CD4-positive, alpha-beta memory T cell (primary cell): ENCODE measurements at regions not wholly inside any gene's neighbourhood (a gene's known extent, or its start where the extent isn't known, plus 50 kb on each side); places are given as distances from the start of the nearest gene placed in this dataset.

Experiments
- CTCF ChIA-PET: fragments of 350-600 bp; sonication (Branson Sonifier 250); formaldehyde crosslinking; loops from one replicate; lab custom pipeline; 2021; ENCODE audit warnings: inconsistent platforms; ENCODE audit not compliant: partially characterized antibody; lab: Charles Lee
- POLR2A ChIA-PET: fragments of 350-600 bp; sonication (Branson Sonifier 250); formaldehyde crosslinking; loops from one replicate; lab custom pipeline; 2021; ENCODE audit not compliant: partially characterized antibody; lab: Charles Lee
- DNase-seq, 5 donors: peaks; one replicate each; pipeline versions ENCODE4 v3.0.0 to v3.0.0-alpha.2; 2020 to 2022; ENCODE audit warnings: mixed read lengths in 1 of 5
- H3K27ac ChIP-seq: one replicate; pipeline ENCODE4 v1.7.0; 2013; ENCODE audit warnings: low read depth, low read length
- H3K27me3 ChIP-seq: 2 replicates; pipeline ENCODE4 v1.7.0; 2013; ENCODE audit warnings: mild to moderate bottlenecking, low read length, moderate library complexity; ENCODE audit not compliant: insufficient read depth
- H3K36me3 ChIP-seq: 2 replicates; pipeline ENCODE4 v1.7.0; 2013; ENCODE audit warnings: mild to moderate bottlenecking, low read length, moderate library complexity; ENCODE audit not compliant: insufficient read depth
- H3K4me1 ChIP-seq: 2 replicates; pipeline ENCODE4 v1.7.0; 2013; ENCODE audit warnings: mild to moderate bottlenecking, low read length, moderate library complexity; ENCODE audit not compliant: insufficient read depth
- H3K4me3 ChIP-seq, 2 donors: one replicate each; pipeline ENCODE4 v1.7.0; 2013; ENCODE audit warnings: low read length in 2 of 2, mild to moderate bottlenecking in 1 of 2
- H3K9me3 ChIP-seq, 2 donors: one replicate each; pipeline ENCODE4 v1.7.0; 2013; ENCODE audit warnings: low read length in 2 of 2, control low read depth in 1 of 2; ENCODE audit not compliant: control insufficient read depth in 1 of 2
- H3K27ac Mint-ChIP-seq, 7 donors: one replicate each; pipeline ENCODE4 v1.8.0; 2020 to 2021; ENCODE audit warnings: mixed read lengths in 7 of 7, mild to moderate bottlenecking in 6 of 7, inconsistent platforms in 3 of 7, moderate library complexity in 3 of 7
- H3K27me3 Mint-ChIP-seq, 2 donors: one replicate each; pipeline ENCODE4 v1.8.0; 2020 to 2021; ENCODE audit warnings: mixed read lengths in 2 of 2
- H3K36me3 Mint-ChIP-seq, 2 donors: one replicate each; pipeline ENCODE4 v1.8.0; 2020 to 2021; ENCODE audit warnings: mixed read lengths in 2 of 2, inconsistent platforms in 1 of 2, mild to moderate bottlenecking in 1 of 2
- H3K4me1 Mint-ChIP-seq, 4 donors: one replicate each; pipeline ENCODE4 v1.8.0; 2020 to 2021; ENCODE audit warnings: mixed read lengths in 4 of 4, mild to moderate bottlenecking in 1 of 4
- H3K4me3 Mint-ChIP-seq, 8 donors: one replicate each; pipeline ENCODE4 v1.8.0; 2020 to 2021; ENCODE audit warnings: mixed read lengths in 8 of 8, mild to moderate bottlenecking in 7 of 8, moderate library complexity in 6 of 8, inconsistent platforms in 3 of 8
- H3K9me3 Mint-ChIP-seq, 8 donors: one replicate each; pipeline ENCODE4 v1.8.0; 2020 to 2021; ENCODE audit warnings: mixed read lengths in 8 of 8, mild to moderate bottlenecking in 5 of 8, inconsistent platforms in 3 of 8, moderate library complexity in 1 of 8
- intact Hi-C: fragments of 100-400 bp; cut with micrococcal nuclease; formaldehyde crosslinking; loops from one replicate; pipeline ENCODE4 v1.15.1; 2023

- intact Hi-C loops: no loop called here
- DNase-seq: no peak
- no peak overlapping the region for H3K4me3 ChIP-seq
- Mint-ChIP-seq H3K9me3 (peaks cover 0 to 2% (median 0%) of the 10 kb centered on the region in 8 donors), H3K27me3 (peaks cover 3 to 6% of the 10 kb centered on the region in 2 donors), H3K36me3 (no peaks in the 10 kb centered on the region), H3K4me3 (no peak overlapping the region), H3K4me1 (peaks cover 0 to 1% (median 0%) of the 10 kb centered on the region in 4 donors), H3K27ac (no peak overlapping the region)
- ChIA-PET POLR2A (no interaction called here), CTCF (no interaction called here)
- H3K27me3 ChIP-seq: no peaks in the 10 kb centered on the region
- H3K27ac ChIP-seq: no peak overlapping the region
- H3K4me1 ChIP-seq: no peaks in the 10 kb centered on the region
- no peaks in the 10 kb centered on the region for H3K9me3 ChIP-seq
- no peaks in the 10 kb centered on the region for H3K36me3 ChIP-seq
Measured at GRCh38 chr16:79868841-79869240, 268.3 kb upstream of the MAF start.

- ChIA-PET CTCF (no interaction called here), POLR2A (no interaction called here)
- H3K36me3 ChIP-seq: no peaks in the 10 kb centered on the region
- Mint-ChIP-seq H3K27me3 (peaks cover 3 to 6% of the 10 kb centered on the region in 2 donors), H3K36me3 (no peaks in the 10 kb centered on the region), H3K4me1 (peaks cover 0 to 1% (median 0%) of the 10 kb centered on the region in 4 donors), H3K9me3 (peaks cover 0 to 2% (median 0%) of the 10 kb centered on the region in 8 donors), H3K27ac (no peak overlapping the region), H3K4me3 (no peak overlapping the region)
- H3K9me3 ChIP-seq: no peaks in the 10 kb centered on the region
- no peaks in the 10 kb centered on the region for H3K4me1 ChIP-seq
- no peaks in the 10 kb centered on the region for H3K27me3 ChIP-seq
- intact Hi-C loops: no loop called here
- DNase-seq: no peak
- H3K27ac ChIP-seq: no peak overlapping the region
- no peak overlapping the region for H3K4me3 ChIP-seq
Measured at GRCh38 chr16:79867425-79867997, 267.0 kb upstream of the MAF start.

- Mint-ChIP-seq H3K9me3 (peaks cover 0 to 2% (median 0%) of the 10 kb centered on the region in 8 donors), H3K27me3 (peaks cover 3 to 7% of the 10 kb centered on the region in 2 donors), H3K4me3 (no peak overlapping the region), H3K27ac (peak overlapping the region in 1 of 7 donors; percentile 7), H3K4me1 (peaks cover 0 to 1% (median 0%) of the 10 kb centered on the region in 4 donors), H3K36me3 (no peaks in the 10 kb centered on the region)
- Histone ChIP-seq H3K36me3 (no peaks in the 10 kb centered on the region), H3K4me3 (no peak overlapping the region), H3K9me3 (no peaks in the 10 kb centered on the region), H3K4me1 (no peaks in the 10 kb centered on the region), H3K27me3 (no peaks in the 10 kb centered on the region), H3K27ac (no peak overlapping the region)
- CTCF ChIA-PET: no interaction called here
- POLR2A ChIA-PET: no interaction called here
- no peak for DNase-seq
- intact Hi-C loops: no loop called here
Measured at GRCh38 chr16:79865918-79866317, 265.4 kb upstream of the MAF start.

DNA sequence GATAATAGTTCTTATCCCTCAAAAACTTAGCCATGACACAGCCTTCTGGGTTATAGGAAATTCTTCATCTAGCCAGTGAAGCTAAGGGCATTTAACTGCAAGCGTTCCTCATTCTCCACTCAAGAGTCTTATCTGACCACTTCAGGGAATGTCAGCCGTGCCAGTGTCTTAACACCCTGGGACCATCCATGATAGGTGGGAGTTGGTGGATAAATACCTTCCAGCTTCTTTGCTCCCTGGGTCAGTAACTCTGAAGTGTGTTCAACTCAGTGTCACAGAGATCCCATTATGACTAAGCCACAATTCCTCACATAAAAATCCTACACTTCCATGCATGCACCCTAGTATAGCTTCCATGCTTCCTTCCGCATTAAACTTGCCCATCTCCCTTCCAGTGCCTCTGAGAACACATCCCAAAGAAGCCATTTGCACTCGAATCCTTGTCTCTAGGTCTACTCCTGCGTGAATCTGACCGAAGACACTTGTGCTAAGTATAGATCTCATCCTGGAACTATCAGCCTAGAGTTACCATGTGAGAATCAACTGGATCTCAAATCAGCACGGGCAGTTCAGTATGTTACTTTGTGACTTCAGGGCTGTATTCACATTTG, 264.3 kb upstream of the MAF start:
- Histone ChIP-seq H3K27ac (no peak overlapping the region), H3K27me3 (no peaks in the 10 kb centered on the region), H3K36me3 (no peaks in the 10 kb centered on the region), H3K4me1 (no peaks in the 10 kb centered on the region), H3K4me3 (no peak overlapping the region), H3K9me3 (no peaks in the 10 kb centered on the region)
- Mint-ChIP-seq H3K36me3 (no peaks in the 10 kb centered on the region), H3K27ac (no peak overlapping the region), H3K9me3 (peaks cover 0 to 2% (median 0%) of the 10 kb centered on the region in 8 donors), H3K4me3 (no peak overlapping the region), H3K4me1 (peaks cover 0 to 1% (median 0%) of the 10 kb centered on the region in 4 donors), H3K27me3 (peaks cover 6 to 7% of the 10 kb centered on the region in 2 donors)
- CTCF ChIA-PET: no interaction called here
- intact Hi-C loops: no loop called here
- no peak for DNase-seq
- POLR2A ChIA-PET: no interaction called here

DNA sequence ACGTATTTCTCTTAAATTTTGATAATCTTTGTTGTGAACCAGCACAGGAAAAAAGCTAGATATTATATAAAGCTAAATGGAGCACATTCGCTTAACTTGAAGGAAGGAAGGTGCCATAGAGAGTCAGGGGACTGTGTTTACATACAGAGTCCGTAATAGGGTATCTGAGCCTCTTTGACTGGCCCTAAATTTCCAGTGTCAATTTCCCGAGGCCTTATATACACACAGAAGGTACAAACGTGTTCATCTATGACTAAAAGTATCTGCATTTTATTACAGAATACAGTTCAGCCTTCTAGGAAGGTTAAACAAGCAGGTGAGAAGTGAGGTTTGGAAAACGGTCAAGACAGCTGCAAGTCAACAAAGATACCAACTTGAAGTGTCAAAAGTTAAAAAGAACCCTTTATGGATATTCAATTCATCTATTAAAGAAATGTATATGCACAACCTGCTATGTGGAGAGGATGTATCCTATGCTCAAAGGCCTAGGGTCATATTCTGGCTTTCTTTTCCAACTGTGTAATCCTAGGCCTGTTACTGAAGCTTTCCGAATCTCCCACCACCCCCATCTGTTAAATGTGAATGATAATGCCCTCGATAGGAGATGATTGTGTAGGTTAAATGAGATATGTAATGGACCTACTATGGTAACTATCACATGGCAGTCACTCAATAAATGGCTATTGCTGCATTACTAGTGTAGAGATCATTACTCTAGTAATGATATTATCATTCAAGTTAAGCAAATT, 263.7 kb upstream of the MAF start:
- H3K9me3 Mint-ChIP-seq: peaks cover 0 to 2% (median 0%) of the 10 kb centered on the region in 8 donors
- Histone ChIP-seq H3K27ac (no peak overlapping the region), H3K9me3 (no peaks in the 10 kb centered on the region), H3K4me1 (no peaks in the 10 kb centered on the region), H3K36me3 (no peaks in the 10 kb centered on the region), H3K4me3 (no peak overlapping the region), H3K27me3 (no peaks in the 10 kb centered on the region)
- POLR2A ChIA-PET: no interaction called here
- CTCF ChIA-PET: no interaction called here
- peaks cover 0 to 1% (median 0%) of the 10 kb centered on the region in 4 donors for H3K4me1 Mint-ChIP-seq
- DNase-seq: no peak
- H3K27ac Mint-ChIP-seq: no peak overlapping the region
- no peaks in the 10 kb centered on the region for H3K36me3 Mint-ChIP-seq
- peak overlapping the region in 1 of 8 donors; percentile 9 for H3K4me3 Mint-ChIP-seq
- peaks cover 7% of the 10 kb centered on the region in 2 donors for H3K27me3 Mint-ChIP-seq
- intact Hi-C loops: no loop called here

DNA sequence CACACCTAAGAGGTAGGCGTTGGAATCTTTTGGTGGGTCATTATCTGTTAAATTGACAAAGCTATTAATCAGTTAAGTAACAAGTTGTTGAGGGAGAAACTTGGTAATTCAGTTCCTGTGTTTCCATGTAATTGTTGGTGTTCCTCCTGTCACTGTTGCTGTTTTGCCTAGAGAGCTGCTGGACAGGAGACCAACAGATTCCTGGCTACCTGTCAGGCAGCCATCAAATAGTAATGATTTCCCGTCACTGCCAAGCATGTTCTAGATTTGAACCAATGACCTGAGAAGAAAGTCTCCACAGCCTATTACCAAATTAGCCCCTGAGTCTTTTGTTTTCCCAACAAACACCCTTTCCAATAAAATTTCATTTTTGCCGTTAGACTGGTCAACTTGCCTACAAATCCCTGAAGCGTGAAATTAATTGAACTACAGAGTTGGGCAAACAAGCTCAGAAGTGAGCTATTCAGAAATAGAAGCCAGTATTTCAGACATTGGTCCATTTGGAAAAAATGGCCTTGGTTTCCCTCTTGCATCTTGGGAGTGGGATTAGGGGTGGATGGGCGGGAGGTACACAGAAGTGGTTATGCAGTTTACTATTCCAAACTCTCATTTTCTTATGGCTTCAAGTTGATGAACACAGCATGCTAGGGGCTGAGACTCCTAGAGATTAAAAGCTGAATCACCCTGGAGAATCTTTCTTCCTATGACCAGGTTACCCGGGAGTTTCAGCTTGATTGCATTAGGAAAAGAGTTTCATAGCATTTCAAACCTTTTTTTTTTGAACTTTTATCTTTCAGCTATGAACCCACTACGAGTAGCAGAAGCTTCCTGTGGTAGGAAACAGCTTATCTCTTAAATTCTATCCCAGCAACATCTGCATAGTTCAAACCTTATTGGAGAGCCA, 262.8 kb upstream of the MAF start:
- no peaks in the 10 kb centered on the region for H3K36me3 Mint-ChIP-seq

More for the DNA sequence above, 262.8 kb upstream of the MAF start:
- Mint-ChIP-seq H3K27ac (no peak overlapping the region), H3K4me3 (peak overlapping the region in 1 of 8 donors; percentile 9), H3K4me1 (peaks cover 0 to 1% (median 0%) of the 10 kb centered on the region in 4 donors), H3K27me3 (peaks cover 6 to 7% of the 10 kb centered on the region in 2 donors), H3K9me3 (peaks cover 0 to 2% (median 0%) of the 10 kb centered on the region in 8 donors)
- ChIA-PET CTCF (interaction anchor here (0.7 kb wide), 1 partner anchor 8 kb away, joined by 3 read pairs; no protein-coding TSS in a partner anchor), POLR2A (interaction anchor here (0.7 kb wide), 1 partner anchor 34 kb away, joined by 4 read pairs; no protein-coding TSS in a partner anchor)
- Histone ChIP-seq H3K27me3 (no peaks in the 10 kb centered on the region), H3K4me3 (no peak overlapping the region), H3K27ac (no peak overlapping the region), H3K9me3 (no peaks in the 10 kb centered on the region), H3K4me1 (no peaks in the 10 kb centered on the region), H3K36me3 (no peaks in the 10 kb centered on the region)
- no peak for DNase-seq
- intact Hi-C loops: no loop called here
